ENCODE measurements at regions not wholly inside any gene's neighbourhood (a gene's known extent, or its start where the extent isn't known, plus 50 kb on each side); places are given as distances from the start of the nearest gene placed in this dataset.

DNA sequence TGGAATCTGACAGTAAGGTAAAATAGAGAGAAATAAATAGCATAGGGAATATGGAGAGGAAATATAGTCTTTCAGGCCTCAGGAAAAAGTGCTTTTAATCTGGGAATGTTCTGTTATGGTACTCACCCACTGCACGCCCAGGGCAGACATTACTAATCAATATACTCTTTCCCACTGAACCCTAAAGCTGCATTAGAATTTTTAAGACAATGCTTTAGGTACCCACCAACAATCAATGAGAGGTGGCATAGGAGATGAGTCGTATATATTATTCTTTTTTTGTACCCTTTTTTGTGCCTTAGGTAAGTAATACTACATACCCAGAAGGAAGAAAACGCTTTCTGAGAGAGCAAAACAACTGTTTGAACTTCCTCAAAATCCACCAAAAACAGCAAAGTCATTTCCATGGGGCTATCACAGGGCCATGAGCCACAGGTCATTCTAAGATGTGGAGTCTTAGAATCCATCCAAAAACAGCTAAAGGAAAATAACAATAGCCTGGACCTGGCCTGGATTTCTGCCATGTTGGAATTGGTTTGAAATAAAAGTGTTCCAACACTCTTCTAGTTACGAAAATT is 542.1 kb downstream of the XYLT1 start:
- TF ChIP-seq POLR2A (IDR thresholded peaks at IDR 0.05) = no peak
- TF ChIP-seq, protein P1, sequence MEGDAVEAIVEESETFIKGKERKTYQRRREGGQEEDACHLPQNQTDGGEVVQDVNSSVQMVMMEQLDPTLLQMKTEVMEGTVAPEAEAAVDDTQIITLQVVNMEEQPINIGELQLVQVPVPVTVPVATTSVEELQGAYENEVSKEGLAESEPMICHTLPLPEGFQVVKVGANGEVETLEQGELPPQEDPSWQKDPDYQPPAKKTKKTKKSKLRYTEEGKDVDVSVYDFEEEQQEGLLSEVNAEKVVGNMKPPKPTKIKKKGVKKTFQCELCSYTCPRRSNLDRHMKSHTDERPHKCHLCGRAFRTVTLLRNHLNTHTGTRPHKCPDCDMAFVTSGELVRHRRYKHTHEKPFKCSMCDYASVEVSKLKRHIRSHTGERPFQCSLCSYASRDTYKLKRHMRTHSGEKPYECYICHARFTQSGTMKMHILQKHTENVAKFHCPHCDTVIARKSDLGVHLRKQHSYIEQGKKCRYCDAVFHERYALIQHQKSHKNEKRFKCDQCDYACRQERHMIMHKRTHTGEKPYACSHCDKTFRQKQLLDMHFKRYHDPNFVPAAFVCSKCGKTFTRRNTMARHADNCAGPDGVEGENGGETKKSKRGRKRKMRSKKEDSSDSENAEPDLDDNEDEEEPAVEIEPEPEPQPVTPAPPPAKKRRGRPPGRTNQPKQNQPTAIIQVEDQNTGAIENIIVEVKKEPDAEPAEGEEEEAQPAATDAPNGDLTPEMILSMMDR (IDR thresholded peaks at IDR 0.05) = no peak
